ENCODE measurements at regions not wholly inside any gene's neighbourhood (a gene's known extent, or its start where the extent isn't known, plus 50 kb on each side); places are given as distances from the start of the nearest gene placed in this dataset.

GRCh38 chr6:90669420-90669819 lies 82.5 kb upstream of the MAP3K7 start:
- Mint-ChIP-seq H3K9me3 (ENCODE audit: unreplicated experiment) (no peaks in the 10 kb centered on the region), H3K4me1 (ENCODE audit: unreplicated experiment) (no peaks in the 10 kb centered on the region), H3K27me3 (ENCODE audit: unreplicated experiment) (peaks cover 5% of the 10 kb centered on the region), H3K27ac (ENCODE audit: unreplicated experiment) (no peak overlapping the region), H3K36me3 (ENCODE audit: unreplicated experiment) (no peaks in the 10 kb centered on the region), H3K4me3 (ENCODE audit: unreplicated experiment) (no peak overlapping the region)
- DNase-seq (ENCODE audit: extremely low spot score, unreplicated experiment): no peak
- TF ChIP-seq, protein P1, sequence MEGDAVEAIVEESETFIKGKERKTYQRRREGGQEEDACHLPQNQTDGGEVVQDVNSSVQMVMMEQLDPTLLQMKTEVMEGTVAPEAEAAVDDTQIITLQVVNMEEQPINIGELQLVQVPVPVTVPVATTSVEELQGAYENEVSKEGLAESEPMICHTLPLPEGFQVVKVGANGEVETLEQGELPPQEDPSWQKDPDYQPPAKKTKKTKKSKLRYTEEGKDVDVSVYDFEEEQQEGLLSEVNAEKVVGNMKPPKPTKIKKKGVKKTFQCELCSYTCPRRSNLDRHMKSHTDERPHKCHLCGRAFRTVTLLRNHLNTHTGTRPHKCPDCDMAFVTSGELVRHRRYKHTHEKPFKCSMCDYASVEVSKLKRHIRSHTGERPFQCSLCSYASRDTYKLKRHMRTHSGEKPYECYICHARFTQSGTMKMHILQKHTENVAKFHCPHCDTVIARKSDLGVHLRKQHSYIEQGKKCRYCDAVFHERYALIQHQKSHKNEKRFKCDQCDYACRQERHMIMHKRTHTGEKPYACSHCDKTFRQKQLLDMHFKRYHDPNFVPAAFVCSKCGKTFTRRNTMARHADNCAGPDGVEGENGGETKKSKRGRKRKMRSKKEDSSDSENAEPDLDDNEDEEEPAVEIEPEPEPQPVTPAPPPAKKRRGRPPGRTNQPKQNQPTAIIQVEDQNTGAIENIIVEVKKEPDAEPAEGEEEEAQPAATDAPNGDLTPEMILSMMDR (IDR thresholded peaks at IDR 0.05): no peak

GRCh38 chr6:90668141-90668540 lies 81.3 kb upstream of the MAP3K7 start:
- no peak for DNase-seq (ENCODE audit: extremely low spot score, unreplicated experiment)
- no peak overlapping the region for H3K4me3 Mint-ChIP-seq (ENCODE audit: unreplicated experiment)
- H3K27ac Mint-ChIP-seq (ENCODE audit: unreplicated experiment): no peak overlapping the region
- no peaks in the 10 kb centered on the region for H3K9me3 Mint-ChIP-seq (ENCODE audit: unreplicated experiment)
- TF ChIP-seq, protein P1 (IDR thresholded peaks at IDR 0.05): no peak
- H3K36me3 Mint-ChIP-seq (ENCODE audit: unreplicated experiment): no peaks in the 10 kb centered on the region
- H3K27me3 Mint-ChIP-seq (ENCODE audit: unreplicated experiment): no peaks in the 10 kb centered on the region
- H3K4me1 Mint-ChIP-seq (ENCODE audit: unreplicated experiment): no peaks in the 10 kb centered on the region

DNA sequence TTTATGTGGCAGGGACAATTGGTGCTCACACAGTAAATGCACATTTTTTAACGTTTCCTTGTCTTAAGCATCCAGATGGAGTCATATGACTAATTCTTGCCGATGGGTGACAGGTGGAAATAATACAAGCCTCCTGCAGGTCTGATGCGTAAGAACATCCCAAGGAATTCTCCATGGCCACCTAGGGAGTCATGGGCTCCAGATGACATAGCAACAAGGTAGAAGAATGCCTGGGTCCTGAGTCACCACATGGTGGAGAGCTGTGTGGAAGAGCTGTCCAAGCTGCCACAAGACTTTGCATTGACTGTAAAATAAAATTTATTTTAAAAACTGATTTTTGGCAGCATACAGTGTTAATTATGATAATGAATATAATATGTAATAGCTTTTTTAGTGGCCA lies 77.0 kb upstream of the MAP3K7 start:
- TF ChIP-seq, protein P1 (IDR thresholded peaks at IDR 0.05): no peak
- no peaks in the 10 kb centered on the region for H3K27me3 Mint-ChIP-seq (ENCODE audit: unreplicated experiment)
- no peaks in the 10 kb centered on the region for H3K36me3 Mint-ChIP-seq (ENCODE audit: unreplicated experiment)
- H3K4me3 Mint-ChIP-seq (ENCODE audit: unreplicated experiment): no peak overlapping the region
- H3K9me3 Mint-ChIP-seq (ENCODE audit: unreplicated experiment): no peaks in the 10 kb centered on the region
- no peaks in the 10 kb centered on the region for H3K4me1 Mint-ChIP-seq (ENCODE audit: unreplicated experiment)
- H3K27ac Mint-ChIP-seq (ENCODE audit: unreplicated experiment): no peak overlapping the region
- DNase-seq (ENCODE audit: extremely low spot score, unreplicated experiment): no peak

GRCh38 chr6:90663106-90663505 lies 76.2 kb upstream of the MAP3K7 start:
- Mint-ChIP-seq H3K27me3 (ENCODE audit: unreplicated experiment) (no peaks in the 10 kb centered on the region), H3K9me3 (ENCODE audit: unreplicated experiment) (no peaks in the 10 kb centered on the region), H3K4me1 (ENCODE audit: unreplicated experiment) (no peaks in the 10 kb centered on the region), H3K4me3 (ENCODE audit: unreplicated experiment) (no peak overlapping the region), H3K27ac (ENCODE audit: unreplicated experiment) (no peak overlapping the region), H3K36me3 (ENCODE audit: unreplicated experiment) (no peaks in the 10 kb centered on the region)
- TF ChIP-seq, protein P1 (IDR thresholded peaks at IDR 0.05): no peak
- DNase-seq (ENCODE audit: extremely low spot score, unreplicated experiment): no peak

DNA sequence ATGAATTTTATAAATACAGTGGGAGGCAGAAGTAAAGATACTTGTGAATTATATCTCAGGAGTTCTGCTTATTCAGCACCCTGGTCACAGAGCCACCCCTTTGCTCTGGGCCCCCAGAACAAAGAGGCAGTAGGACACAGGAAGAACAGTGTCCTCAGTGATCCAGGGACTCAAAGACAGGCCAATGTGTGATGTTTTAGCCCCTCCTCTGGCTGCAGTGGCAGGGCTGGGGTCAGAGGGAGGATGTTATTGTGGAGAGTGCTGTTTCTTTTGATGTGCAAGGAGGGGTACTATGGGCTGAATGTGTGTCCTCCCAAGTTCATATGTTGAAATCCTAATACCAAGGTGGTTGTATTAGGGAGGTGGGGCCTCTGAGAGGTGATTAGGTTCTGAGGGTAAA lies 74.1 kb upstream of the MAP3K7 start:
- H3K4me3 Mint-ChIP-seq (ENCODE audit: unreplicated experiment): no peak overlapping the region
- no peaks in the 10 kb centered on the region for H3K4me1 Mint-ChIP-seq (ENCODE audit: unreplicated experiment)
- H3K27ac Mint-ChIP-seq (ENCODE audit: unreplicated experiment): no peak overlapping the region
- no peaks in the 10 kb centered on the region for H3K36me3 Mint-ChIP-seq (ENCODE audit: unreplicated experiment)
- no peaks in the 10 kb centered on the region for H3K9me3 Mint-ChIP-seq (ENCODE audit: unreplicated experiment)
- no peak for DNase-seq (ENCODE audit: extremely low spot score, unreplicated experiment)
- TF ChIP-seq, protein P1 (IDR thresholded peaks at IDR 0.05): no peak
- H3K27me3 Mint-ChIP-seq (ENCODE audit: unreplicated experiment): peaks cover 8% of the 10 kb centered on the region

Measured in osteocyte (in vitro differentiated cells).